Stomach smooth muscle (tissue), 2 donors: ENCODE measurements at regions not wholly inside any gene's neighbourhood (a gene's known extent, or its start where the extent isn't known, plus 50 kb on each side); places are given as distances from the start of the nearest gene placed in this dataset.

Experiments
- H3K27ac ChIP-seq: one replicate; pipeline ENCODE4 v1.7.0; 2013; ENCODE audit warnings: mild to moderate bottlenecking, low read length, inconsistent platforms
- H3K27me3 ChIP-seq, 2 donors: one replicate each; pipeline ENCODE4 v1.7.0; 2013; ENCODE audit warnings: low read length in 2 of 2; ENCODE audit not compliant: insufficient read depth in 2 of 2, control insufficient read depth in 1 of 2
- H3K36me3 ChIP-seq, 2 donors: one replicate each; pipeline ENCODE4 v1.7.0; 2013; ENCODE audit warnings: low read length in 2 of 2; ENCODE audit not compliant: control insufficient read depth in 2 of 2, insufficient read depth in 2 of 2
- H3K4me1 ChIP-seq: one replicate; pipeline ENCODE4 v1.7.0; 2013; ENCODE audit warnings: low read length; ENCODE audit not compliant: control insufficient read depth, insufficient read depth
- H3K4me3 ChIP-seq, 2 donors: one replicate each; pipeline ENCODE4 v1.7.0; 2013; ENCODE audit warnings: low read length in 2 of 2
- H3K9ac ChIP-seq, 2 donors: one replicate each; pipeline ENCODE4 v1.7.0; 2013; ENCODE audit warnings: low read length in 2 of 2, mild to moderate bottlenecking in 1 of 2
- H3K9me3 ChIP-seq, 2 donors: one replicate each; pipeline ENCODE4 v1.7.0; 2013; ENCODE audit warnings: low read length in 2 of 2; ENCODE audit not compliant: control insufficient read depth in 2 of 2
- donor health status: healthy.
- donor health status: Pancreatic carcinoma.

DNA sequence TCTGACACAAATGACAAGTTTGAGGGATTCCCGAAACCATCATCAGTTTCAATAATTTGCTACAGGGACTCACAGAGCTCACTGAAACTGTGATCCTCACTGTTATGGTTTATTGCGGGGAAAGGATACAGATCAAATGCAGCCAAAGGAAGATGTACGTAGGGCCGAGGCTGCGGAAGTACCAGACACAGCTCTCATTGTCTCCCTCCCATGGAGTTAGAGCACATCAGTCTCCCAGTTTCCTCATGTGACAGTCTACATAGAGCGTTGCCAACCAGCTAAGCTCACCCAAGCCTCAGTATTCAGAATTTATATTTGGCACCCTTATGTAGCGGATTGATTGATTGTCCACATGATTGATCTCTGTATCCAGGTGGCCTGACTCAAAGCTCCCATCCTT is 137.8 kb upstream of the TENM3 start:
- no peaks in the 10 kb centered on the region for H3K9me3 ChIP-seq
- H3K4me1 ChIP-seq, result no peaks in the 10 kb centered on the region
- H3K4me3 ChIP-seq, result no peak overlapping the region
- no peaks in the 10 kb centered on the region for H3K36me3 ChIP-seq
- no peak overlapping the region for H3K27ac ChIP-seq
- peaks cover 0 to 2% of the 10 kb centered on the region in 2 donors for H3K27me3 ChIP-seq
- H3K9ac ChIP-seq, result no peak overlapping the region

GRCh38 chr4:182107931-182108330 is 135.3 kb upstream of the TENM3 start:
- Histone ChIP-seq H3K9ac (no peak overlapping the region), H3K4me1 (no peaks in the 10 kb centered on the region), H3K36me3 (no peaks in the 10 kb centered on the region), H3K27ac (no peak overlapping the region), H3K9me3 (no peaks in the 10 kb centered on the region), H3K27me3 (peaks cover 0 to 2% of the 10 kb centered on the region in 2 donors), H3K4me3 (no peak overlapping the region)

GRCh38 chr4:182111586-182111985 is 131.6 kb upstream of the TENM3 start:
- no peaks in the 10 kb centered on the region for H3K4me1 ChIP-seq
- no peak overlapping the region for H3K27ac ChIP-seq
- no peak overlapping the region for H3K9ac ChIP-seq
- H3K4me3 ChIP-seq, result no peak overlapping the region
- no peaks in the 10 kb centered on the region for H3K36me3 ChIP-seq
- H3K27me3 ChIP-seq, result no peaks in the 10 kb centered on the region
- H3K9me3 ChIP-seq, result no peaks in the 10 kb centered on the region

DNA sequence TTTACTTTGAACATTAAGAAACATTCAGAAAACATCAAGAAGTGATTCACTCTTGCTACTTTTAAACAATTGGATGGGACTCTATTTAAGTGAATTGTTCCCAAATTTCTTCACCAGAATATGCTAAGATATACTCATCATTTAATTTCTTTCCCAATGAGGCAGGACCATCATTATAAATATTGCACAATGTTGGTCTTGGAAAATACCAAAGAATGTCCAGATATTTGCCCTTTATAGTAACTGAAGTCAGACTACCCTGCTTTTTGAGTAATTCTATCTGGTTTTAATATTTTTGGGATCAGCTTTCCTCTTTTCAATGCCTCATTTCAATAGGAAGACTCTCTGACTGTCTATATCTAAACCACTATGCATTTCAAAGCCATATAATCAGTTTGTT is 129.4 kb upstream of the TENM3 start:
- Histone ChIP-seq H3K4me3 (no peak overlapping the region), H3K9ac (no peak overlapping the region), H3K27ac (no peak overlapping the region), H3K36me3 (no peaks in the 10 kb centered on the region), H3K4me1 (no peaks in the 10 kb centered on the region), H3K27me3 (no peaks in the 10 kb centered on the region), H3K9me3 (peaks cover 0 to under 1% of the 10 kb centered on the region in 2 donors)

DNA sequence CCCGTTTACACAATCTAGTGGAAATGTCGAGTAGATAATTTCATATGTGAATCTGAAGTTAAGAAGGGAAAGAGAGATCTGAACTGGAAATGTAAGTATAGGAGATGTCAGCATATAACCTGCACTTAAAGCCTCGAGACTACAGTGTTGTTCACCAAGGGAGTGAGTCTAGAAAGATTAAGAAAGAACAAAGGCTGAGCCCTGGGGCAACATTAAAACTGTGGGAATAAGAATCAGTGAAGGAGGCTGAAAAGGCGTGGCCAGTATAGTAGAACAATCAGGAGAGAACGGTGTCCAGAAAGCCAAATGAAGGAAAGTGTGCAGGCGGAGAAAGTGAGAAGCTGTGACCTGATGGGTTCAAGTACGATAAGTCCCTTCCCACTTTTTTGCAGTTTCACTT is 118.8 kb upstream of the TENM3 start:
- H3K9ac ChIP-seq, result no peak overlapping the region
- no peaks in the 10 kb centered on the region for H3K36me3 ChIP-seq
- H3K4me3 ChIP-seq, result no peak overlapping the region
- peaks cover 0 to 3% of the 10 kb centered on the region in 2 donors for H3K9me3 ChIP-seq
- H3K27ac ChIP-seq, result no peak overlapping the region
- H3K27me3 ChIP-seq, result no peaks in the 10 kb centered on the region
- no peaks in the 10 kb centered on the region for H3K4me1 ChIP-seq

DNA sequence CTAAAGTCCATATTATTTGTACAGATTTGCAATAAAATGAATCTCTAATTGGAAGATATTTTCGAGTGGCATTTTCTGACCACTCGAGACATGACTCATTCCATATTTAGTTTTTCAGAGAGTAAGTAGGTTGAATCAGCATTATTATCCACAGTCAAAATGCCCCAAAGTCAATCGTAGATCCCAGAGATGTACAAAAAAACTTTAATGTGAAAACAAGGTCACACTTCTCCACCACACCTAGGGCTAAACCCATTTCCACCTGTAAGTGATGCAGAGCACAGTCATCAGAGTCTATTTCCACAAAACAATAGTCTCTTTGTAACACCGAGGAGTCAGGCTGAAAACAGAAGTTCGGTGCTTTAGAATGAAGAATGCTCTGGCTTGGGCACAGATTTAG is 117.1 kb upstream of the TENM3 start:
- Histone ChIP-seq H3K4me1 (no peaks in the 10 kb centered on the region), H3K9me3 (peaks cover 0 to 3% of the 10 kb centered on the region in 2 donors), H3K27ac (no peak overlapping the region), H3K27me3 (no peaks in the 10 kb centered on the region), H3K36me3 (no peaks in the 10 kb centered on the region), H3K9ac (no peak overlapping the region), H3K4me3 (no peak overlapping the region)

- Histone ChIP-seq H3K36me3 (no peaks in the 10 kb centered on the region), H3K4me3 (no peak overlapping the region), H3K9me3 (peaks cover 0 to 3% of the 10 kb centered on the region in 2 donors), H3K27me3 (no peaks in the 10 kb centered on the region), H3K4me1 (no peaks in the 10 kb centered on the region), H3K27ac (no peak overlapping the region), H3K9ac (no peak overlapping the region)
These were observed 116.6 kb upstream of the TENM3 start for GRCh38 chr4:182126603-182127002.

GRCh38 chr4:182133033-182133432 is 110.2 kb upstream of the TENM3 start:
- H3K36me3 ChIP-seq, result no peaks in the 10 kb centered on the region
- H3K4me3 ChIP-seq, result no peak overlapping the region
- H3K27ac ChIP-seq, result no peak overlapping the region
- H3K27me3 ChIP-seq, result peaks cover 0 to 3% of the 10 kb centered on the region in 2 donors
- no peak overlapping the region for H3K9ac ChIP-seq
- H3K9me3 ChIP-seq, result no peaks in the 10 kb centered on the region
- H3K4me1 ChIP-seq, result no peaks in the 10 kb centered on the region

DNA sequence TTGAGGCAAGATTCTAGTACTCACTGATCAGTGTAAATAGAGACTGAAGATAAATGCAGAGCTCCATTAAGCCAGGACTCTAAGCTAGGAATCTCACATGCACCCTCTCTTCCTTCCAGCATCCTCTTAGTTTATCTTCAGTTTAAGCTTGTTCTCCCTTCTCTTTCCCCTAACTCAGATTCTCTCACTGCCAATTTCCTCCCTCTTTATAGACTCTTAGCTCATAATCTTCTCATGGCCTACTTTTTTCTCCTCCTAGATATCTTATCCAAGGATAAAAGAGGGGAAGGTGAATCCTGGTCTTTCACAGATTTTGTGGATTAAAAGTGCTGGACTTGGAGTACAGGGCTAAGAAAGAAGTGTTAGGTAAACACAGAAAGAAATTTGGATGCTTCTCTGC is 108.9 kb upstream of the TENM3 start:
- H3K9ac ChIP-seq, result no peak overlapping the region
- H3K4me3 ChIP-seq, result no peak overlapping the region
- H3K4me1 ChIP-seq, result no peaks in the 10 kb centered on the region
- H3K9me3 ChIP-seq, result no peaks in the 10 kb centered on the region
- peaks cover 0 to 3% of the 10 kb centered on the region in 2 donors for H3K27me3 ChIP-seq
- H3K27ac ChIP-seq, result no peak overlapping the region
- H3K36me3 ChIP-seq, result no peaks in the 10 kb centered on the region

DNA sequence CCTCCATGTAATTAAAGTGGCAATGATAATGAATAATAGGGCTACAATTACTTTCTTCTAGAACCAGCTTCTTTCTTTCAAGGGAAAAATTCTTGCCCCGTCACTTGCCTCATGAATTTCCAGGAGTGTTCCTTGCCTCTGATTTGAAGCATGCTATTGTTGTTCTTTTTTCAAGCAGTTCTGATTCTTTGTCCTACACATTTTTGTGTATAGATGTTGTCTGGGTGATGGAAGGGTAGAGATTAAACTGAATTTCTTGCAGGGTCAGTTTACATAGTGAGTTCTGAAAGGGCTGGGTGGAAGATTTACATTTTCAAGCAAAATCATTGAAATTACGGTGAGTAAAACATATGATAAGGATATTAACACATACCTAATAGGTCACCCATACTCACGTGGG is 107.0 kb upstream of the TENM3 start:
- no peaks in the 10 kb centered on the region for H3K9me3 ChIP-seq
- H3K36me3 ChIP-seq, result no peaks in the 10 kb centered on the region
- peaks cover 3% of the 10 kb centered on the region in 2 donors for H3K27me3 ChIP-seq
- H3K9ac ChIP-seq, result no peak overlapping the region
- no peak overlapping the region for H3K27ac ChIP-seq
- no peak overlapping the region for H3K4me3 ChIP-seq
- H3K4me1 ChIP-seq, result no peaks in the 10 kb centered on the region

DNA sequence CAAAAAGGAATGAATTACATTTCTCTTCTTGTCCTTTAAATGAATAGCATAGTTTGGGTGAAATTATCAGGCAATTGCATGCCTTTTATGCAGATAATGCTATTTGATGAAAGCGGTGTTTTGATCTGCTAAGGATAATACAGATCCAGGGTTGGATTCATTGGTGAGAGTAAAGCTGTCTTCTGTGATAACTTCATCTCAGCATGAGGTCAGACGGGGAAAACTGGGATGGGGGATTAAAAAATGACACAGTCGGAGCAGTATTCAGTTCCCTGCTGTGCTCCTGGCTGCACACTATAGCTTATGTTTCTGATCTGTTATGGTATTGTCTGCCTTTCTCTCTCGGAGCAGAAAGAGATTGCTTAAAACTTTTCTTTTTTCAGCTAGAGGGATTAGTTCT is 105.9 kb upstream of the TENM3 start:
- H3K9me3 ChIP-seq, result no peaks in the 10 kb centered on the region
- H3K27me3 ChIP-seq, result peaks cover 5 to 6% of the 10 kb centered on the region in 2 donors
- no peaks in the 10 kb centered on the region for H3K4me1 ChIP-seq
- H3K27ac ChIP-seq, result no peak overlapping the region
- H3K9ac ChIP-seq, result no peak overlapping the region
- H3K36me3 ChIP-seq, result no peaks in the 10 kb centered on the region
- H3K4me3 ChIP-seq, result no peak overlapping the region
